A673 (cell line): ENCODE measurements at regions not wholly inside any gene's neighbourhood (a gene's known extent, or its start where the extent isn't known, plus 50 kb on each side); places are given as distances from the start of the nearest gene placed in this dataset.

Experiments used
- EZH2 ChIP-seq: fragments of 200-600 bp; sonication (generic); IDR thresholded peaks from 2 replicates; pipeline ENCODE4 v1.6.1; 2017; ENCODE audit warnings: borderline replicate concordance, low read depth, mild to moderate bottlenecking, mixed read lengths, antibody characterized with exemption, low read length; ENCODE audit not compliant: poor library complexity, severe bottlenecking
- TF ChIP-seq, protein P1 (sequence below): fragments of 300-800, 200-600 bp; sonication (generic); conservative IDR thresholded peaks from 2 replicates; pipeline ENCODE4 v1.5.1; 2017; ENCODE audit warnings: low read depth, mild to moderate bottlenecking, antibody characterized with exemption, low read length, moderate library complexity, mixed read lengths

DNA sequence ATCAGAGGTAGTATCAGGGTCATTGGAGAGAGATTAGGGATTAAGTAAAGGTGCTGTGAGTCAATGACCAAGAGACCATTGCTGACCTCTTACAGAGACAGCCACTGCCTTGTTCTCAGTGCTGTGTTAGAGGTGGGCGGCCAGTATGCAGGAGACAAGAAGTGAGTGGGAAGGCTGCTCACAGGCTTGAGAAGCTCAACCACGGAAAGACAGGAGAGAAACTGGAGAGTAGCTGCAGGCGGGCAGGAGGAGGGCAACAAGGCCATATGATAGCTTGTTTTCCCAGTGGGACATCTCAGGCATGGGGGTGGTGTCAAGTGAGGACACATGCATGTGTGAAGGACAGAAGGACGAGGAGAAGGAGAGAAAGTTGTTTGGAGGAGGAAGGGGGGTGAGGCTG lies 237.3 kb downstream of the PDCD6IP start:
- TF ChIP-seq, protein P1, sequence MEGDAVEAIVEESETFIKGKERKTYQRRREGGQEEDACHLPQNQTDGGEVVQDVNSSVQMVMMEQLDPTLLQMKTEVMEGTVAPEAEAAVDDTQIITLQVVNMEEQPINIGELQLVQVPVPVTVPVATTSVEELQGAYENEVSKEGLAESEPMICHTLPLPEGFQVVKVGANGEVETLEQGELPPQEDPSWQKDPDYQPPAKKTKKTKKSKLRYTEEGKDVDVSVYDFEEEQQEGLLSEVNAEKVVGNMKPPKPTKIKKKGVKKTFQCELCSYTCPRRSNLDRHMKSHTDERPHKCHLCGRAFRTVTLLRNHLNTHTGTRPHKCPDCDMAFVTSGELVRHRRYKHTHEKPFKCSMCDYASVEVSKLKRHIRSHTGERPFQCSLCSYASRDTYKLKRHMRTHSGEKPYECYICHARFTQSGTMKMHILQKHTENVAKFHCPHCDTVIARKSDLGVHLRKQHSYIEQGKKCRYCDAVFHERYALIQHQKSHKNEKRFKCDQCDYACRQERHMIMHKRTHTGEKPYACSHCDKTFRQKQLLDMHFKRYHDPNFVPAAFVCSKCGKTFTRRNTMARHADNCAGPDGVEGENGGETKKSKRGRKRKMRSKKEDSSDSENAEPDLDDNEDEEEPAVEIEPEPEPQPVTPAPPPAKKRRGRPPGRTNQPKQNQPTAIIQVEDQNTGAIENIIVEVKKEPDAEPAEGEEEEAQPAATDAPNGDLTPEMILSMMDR, result no peak
- TF ChIP-seq EZH2, result no peak
